Endometrium (tissue), 2 donors: ENCODE measurements at regions not wholly inside any gene's neighbourhood (a gene's known extent, or its start where the extent isn't known, plus 50 kb on each side); places are given as distances from the start of the nearest gene placed in this dataset.

Source experiments
- FAIRE-seq: peaks from 2 replicates; lab custom pipeline; 2012; peaks lifted over from hg19 to GRCh38; lab: Jason Lieb, UNC
- donor health status: control.
- donor health status: control.

GRCh38 chr13:26831336-26831908 lies 70.8 kb upstream of the GPR12 start:
- no peak for FAIRE-seq

GRCh38 chr13:26829716-26830115 lies 69.1 kb upstream of the GPR12 start:
- FAIRE-seq, result no peak

- FAIRE-seq, result no peak
Measured at GRCh38 chr13:26824581-26824980, 64.0 kb upstream of the GPR12 start.

- FAIRE-seq, result no peak
Measured at GRCh38 chr13:26822146-26822545, 61.6 kb upstream of the GPR12 start.

GRCh38 chr13:26821672-26822071 lies 61.1 kb upstream of the GPR12 start:
- FAIRE-seq, result no peak

- no peak for FAIRE-seq
Measured at GRCh38 chr13:26820871-26821270, 60.3 kb upstream of the GPR12 start.

- FAIRE-seq, result no peak
Measured at GRCh38 chr13:26819046-26819445, 58.5 kb upstream of the GPR12 start.

GRCh38 chr13:26816881-26817280 lies 56.3 kb upstream of the GPR12 start:
- no peak for FAIRE-seq

GRCh38 chr13:26813980-26814348 lies 53.4 kb upstream of the GPR12 start:
- FAIRE-seq, result no peak

GRCh38 chr13:26813321-26813979 lies 52.9 kb upstream of the GPR12 start:
- FAIRE-seq, result no peak

- no peak for FAIRE-seq
Measured at GRCh38 chr13:26811581-26811980, 51.0 kb upstream of the GPR12 start.
